ENCODE measurements at regions not wholly inside any gene's neighbourhood (a gene's known extent, or its start where the extent isn't known, plus 50 kb on each side); places are given as distances from the start of the nearest gene placed in this dataset.

- TF ChIP-seq, protein P1, sequence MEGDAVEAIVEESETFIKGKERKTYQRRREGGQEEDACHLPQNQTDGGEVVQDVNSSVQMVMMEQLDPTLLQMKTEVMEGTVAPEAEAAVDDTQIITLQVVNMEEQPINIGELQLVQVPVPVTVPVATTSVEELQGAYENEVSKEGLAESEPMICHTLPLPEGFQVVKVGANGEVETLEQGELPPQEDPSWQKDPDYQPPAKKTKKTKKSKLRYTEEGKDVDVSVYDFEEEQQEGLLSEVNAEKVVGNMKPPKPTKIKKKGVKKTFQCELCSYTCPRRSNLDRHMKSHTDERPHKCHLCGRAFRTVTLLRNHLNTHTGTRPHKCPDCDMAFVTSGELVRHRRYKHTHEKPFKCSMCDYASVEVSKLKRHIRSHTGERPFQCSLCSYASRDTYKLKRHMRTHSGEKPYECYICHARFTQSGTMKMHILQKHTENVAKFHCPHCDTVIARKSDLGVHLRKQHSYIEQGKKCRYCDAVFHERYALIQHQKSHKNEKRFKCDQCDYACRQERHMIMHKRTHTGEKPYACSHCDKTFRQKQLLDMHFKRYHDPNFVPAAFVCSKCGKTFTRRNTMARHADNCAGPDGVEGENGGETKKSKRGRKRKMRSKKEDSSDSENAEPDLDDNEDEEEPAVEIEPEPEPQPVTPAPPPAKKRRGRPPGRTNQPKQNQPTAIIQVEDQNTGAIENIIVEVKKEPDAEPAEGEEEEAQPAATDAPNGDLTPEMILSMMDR (IDR thresholded peaks at IDR 0.05) = no peak
- no peak for TF ChIP-seq POLR2A (IDR thresholded peaks at IDR 0.05)
Observed at GRCh38 chr12:113528606-113529293, 57.1 kb upstream of the LHX5 start.
